ENCODE measurements at regions not wholly inside any gene's neighbourhood (a gene's known extent, or its start where the extent isn't known, plus 50 kb on each side); places are given as distances from the start of the nearest gene placed in this dataset.

DNA sequence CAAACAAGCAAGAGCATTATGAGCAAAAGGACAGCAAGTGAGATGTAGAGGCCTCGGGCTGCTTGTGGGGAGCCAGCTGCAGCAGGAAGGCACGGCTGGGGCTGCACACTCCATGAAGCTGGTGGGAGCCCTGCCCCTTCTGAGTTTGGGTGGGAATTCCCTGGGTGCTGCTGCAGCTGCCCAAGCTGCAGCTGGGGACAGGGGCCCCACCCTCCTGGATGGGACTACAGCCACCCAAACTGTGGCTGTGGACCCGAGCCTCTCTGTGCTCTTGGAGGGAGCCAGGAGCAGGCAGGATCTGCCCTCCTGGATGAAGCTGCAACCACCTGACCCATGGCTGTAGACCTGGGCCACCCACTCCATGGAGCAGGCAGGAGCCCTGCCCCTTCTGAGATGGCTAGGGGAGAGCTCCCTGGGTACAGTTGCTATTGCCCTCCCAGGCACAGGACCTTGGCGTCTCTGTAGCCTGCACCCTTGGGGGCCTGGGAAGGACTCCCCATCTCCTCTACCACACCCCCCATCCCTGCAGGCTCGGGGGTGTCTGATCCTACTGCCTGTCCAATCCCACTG is 159.1 kb downstream of the ERCC6L2 start:
- ATAC-seq (ENCODE audit: low FRiP score) (no peak), DNase-seq (ENCODE audit: low spot score) (no peak)
- TF ChIP-seq CTCF (IDR thresholded peaks at IDR 0.05): no peak

DNA sequence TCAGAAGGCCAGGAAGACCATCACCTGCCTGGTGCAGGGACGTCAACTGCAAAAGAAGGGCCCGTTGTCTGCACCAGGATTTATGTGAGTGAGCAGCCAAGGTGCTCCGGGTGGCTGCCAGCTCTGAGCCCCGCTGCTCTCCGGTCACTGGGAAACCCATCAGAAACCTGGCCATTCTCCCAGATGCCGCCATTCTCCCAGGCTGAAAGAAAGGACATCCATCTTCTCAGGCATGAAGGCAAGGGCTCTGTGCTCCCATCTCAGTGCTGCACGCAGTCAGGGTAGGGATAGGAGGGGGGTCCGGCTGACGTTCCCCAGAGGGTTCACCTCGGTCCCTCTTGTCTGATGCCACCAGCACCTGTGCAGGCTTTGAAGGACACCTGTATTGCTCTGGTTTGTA is 158.4 kb downstream of the ERCC6L2 start:
- no peak for TF ChIP-seq CTCF (IDR thresholded peaks at IDR 0.05)
- DNase-seq (ENCODE audit: low spot score): no peak

DNA sequence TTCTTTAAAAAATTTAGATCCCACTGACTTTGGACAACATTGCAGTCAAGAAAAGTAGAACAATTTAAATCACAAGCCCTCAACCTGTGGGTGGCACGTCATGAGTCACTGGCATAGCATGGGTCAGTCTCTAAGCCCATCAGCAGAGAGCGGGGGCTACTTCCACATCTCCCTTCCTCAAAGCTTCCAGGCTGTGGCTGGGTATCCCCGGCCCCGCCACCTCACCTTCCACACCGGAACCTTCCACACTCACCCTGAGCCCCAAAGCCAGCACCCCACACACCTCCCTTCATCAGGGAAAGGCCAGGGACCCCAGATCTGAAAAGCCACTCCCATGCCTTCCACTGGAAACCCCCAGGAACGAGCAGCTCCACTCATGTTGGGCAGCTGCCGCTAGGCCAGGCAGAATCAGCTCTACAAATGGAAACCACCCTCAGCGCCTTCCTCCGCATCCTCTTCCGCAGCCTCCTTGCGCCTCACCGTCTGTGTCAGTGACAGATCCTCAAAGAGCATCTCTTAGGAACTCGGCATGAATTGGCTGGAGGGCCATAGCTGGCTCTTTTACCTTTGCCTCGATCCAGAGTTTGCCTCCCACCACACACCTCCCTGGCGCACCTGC is 156.5 kb downstream of the ERCC6L2 start:
- ATAC-seq (ENCODE audit: low FRiP score) (no peak), DNase-seq (ENCODE audit: low spot score) (no peak)
- TF ChIP-seq CTCF (IDR thresholded peaks at IDR 0.05): no peak

More for the DNA sequence above, 158.4 kb downstream of the ERCC6L2 start:
- no peak for ATAC-seq (ENCODE audit: low FRiP score)

DNA sequence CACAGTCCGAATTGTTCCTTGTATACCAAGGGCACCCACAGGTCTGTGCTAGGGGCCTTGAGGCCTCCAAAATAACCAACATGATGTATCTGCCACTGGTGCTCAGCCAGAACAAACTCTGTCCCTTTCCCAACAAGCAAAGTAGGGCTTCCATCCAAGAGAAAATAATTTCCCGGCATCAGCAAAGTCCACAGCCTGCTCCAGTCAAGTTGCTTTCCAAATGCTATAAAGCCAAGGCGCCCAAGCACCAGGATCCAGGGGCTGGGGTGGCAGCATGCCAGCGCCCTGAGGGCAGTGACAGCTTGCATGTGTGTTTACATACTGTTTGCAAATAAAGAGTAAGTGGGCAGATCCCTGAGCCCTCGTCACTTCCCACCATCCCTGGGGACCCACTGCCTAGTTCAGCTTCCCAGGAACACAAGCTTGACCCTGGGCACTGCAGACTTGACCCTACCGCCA is 155.9 kb downstream of the ERCC6L2 start:
- TF ChIP-seq CTCF (IDR thresholded peaks at IDR 0.05): no peak
- ATAC-seq (ENCODE audit: low FRiP score): no peak

GRCh38 chr9:96029722-96030530 is 154.4 kb downstream of the ERCC6L2 start:
- ATAC-seq (ENCODE audit: low FRiP score) (no peak), DNase-seq (ENCODE audit: low spot score) (no peak)

More for the DNA sequence above, 155.9 kb downstream of the ERCC6L2 start:
- DNase-seq (ENCODE audit: low spot score): no peak

More at GRCh38 chr9:96029722-96030530, 154.4 kb downstream of the ERCC6L2 start:
- TF ChIP-seq CTCF (IDR thresholded peaks at IDR 0.05): no peak

Measured in omental fat pad (tissue), 3 donors.